OCI-LY7 (cell line): ENCODE measurements at regions not wholly inside any gene's neighbourhood (a gene's known extent, or its start where the extent isn't known, plus 50 kb on each side); places are given as distances from the start of the nearest gene placed in this dataset.

Experiments used
- BruUV-seq: library from RNA; stranded (reverse); fragments of 400-500 nt; replicated peaks from 2 replicates; lab custom pipeline; 2021; lab: Mats Ljungman, UMichigan
- CTCF ChIA-PET: fragments of 300-600 bp; sonication (Branson Sonifier 250); formaldehyde crosslinking; loops from one replicate; lab custom pipeline; 2022; ENCODE audit warnings: antibody characterized with exemption; ENCODE audit not compliant: unreplicated experiment; lab: Charles Lee
- POLR2A ChIA-PET: fragments of 300-600 bp; sonication (Branson Sonifier 250); formaldehyde crosslinking; loops from one replicate; lab custom pipeline; 2022; ENCODE audit warnings: antibody characterized with exemption; lab: Charles Lee
- DNase-seq: peaks from one replicate; pipeline ENCODE4 v3.0.0-alpha.2; 2015; ENCODE audit warnings: low spot score
- H2AFZ ChIP-seq: fragments of 200-600 bp; sonication (generic), shearing (Covaris generic); 2 replicates; pipeline ENCODE4 v1.6.1; 2014; ENCODE audit warnings: mild to moderate bottlenecking, antibody characterized with exemption, low read length, moderate library complexity
- H3K27ac ChIP-seq: fragments of 200-600 bp; sonication (generic); 2 replicates; pipeline ENCODE4 v1.5.1; 2014; ENCODE audit warnings: mixed run types, low read depth, mild to moderate bottlenecking, moderate library complexity, low read length, inconsistent platforms; ENCODE audit not compliant: poor library complexity, severe bottlenecking
- H3K36me3 ChIP-seq: fragments of 200-600 bp; sonication (generic); 2 replicates; pipeline ENCODE4 v1.6.1; 2014; ENCODE audit warnings: mild to moderate bottlenecking, antibody characterized with exemption, low read length, moderate library complexity, mixed read lengths; ENCODE audit not compliant: insufficient read depth
- H3K4me1 ChIP-seq: fragments of 200-600 bp; sonication (generic); 2 replicates; pipeline ENCODE4 v1.5.1; 2014; ENCODE audit warnings: mild to moderate bottlenecking, low read length; ENCODE audit not compliant: insufficient read depth, poor library complexity, severe bottlenecking
- H3K4me2 ChIP-seq: fragments of 200-600 bp; sonication (generic); 2 replicates; pipeline ENCODE4 v1.6.1; 2014; ENCODE audit warnings: mild to moderate bottlenecking, low read length
- H3K4me3 ChIP-seq: fragments of 200-600 bp; sonication (generic); 2 replicates; pipeline ENCODE4 v1.5.1; 2014; ENCODE audit warnings: mild to moderate bottlenecking, low read depth, low read length; ENCODE audit not compliant: poor library complexity, severe bottlenecking
- H3K79me2 ChIP-seq: fragments of 200-600 bp; sonication (generic); 2 replicates; pipeline ENCODE4 v1.6.1; 2016; ENCODE audit warnings: low read depth, mild to moderate bottlenecking, low read length, moderate library complexity, mixed read lengths; ENCODE audit not compliant: insufficient read depth
- H3K9me2 ChIP-seq: fragments of 200-600 bp; sonication (generic); 2 replicates; pipeline ENCODE4 v1.6.1; 2016; ENCODE audit warnings: mild to moderate bottlenecking, low read length, mixed read lengths; ENCODE audit not compliant: insufficient read depth
- H3K9me3 ChIP-seq: fragments of 200-600 bp; sonication (generic); 2 replicates; pipeline ENCODE4 v1.6.1; 2014; ENCODE audit warnings: mild to moderate bottlenecking, mixed run types, low read length, mixed read lengths
- H4K20me1 ChIP-seq: fragments of 200-600 bp; sonication (generic); 2 replicates; pipeline ENCODE4 v1.6.1; 2014; ENCODE audit warnings: mild to moderate bottlenecking, antibody characterized with exemption, low read length, moderate library complexity, mixed read lengths; ENCODE audit not compliant: insufficient read depth
- CTCF ChIP-seq: fragments of 200-600 bp; sonication (generic); conservative IDR thresholded peaks from 2 replicates; pipeline ENCODE4 v1.5.1; 2014; ENCODE audit warnings: mild to moderate bottlenecking, antibody characterized with exemption, low read length, moderate library complexity, mixed read lengths
- EZH2phosphoT487 ChIP-seq: fragments of 200-600 bp; sonication (generic); IDR thresholded peaks from 2 replicates; pipeline ENCODE4 v1.6.1; 2018; ENCODE audit warnings: low read depth, borderline replicate concordance, mild to moderate bottlenecking, mixed run types, antibody characterized with exemption, low read length, moderate library complexity, mixed read lengths
- intact Hi-C: fragments of 100-400 bp; cut with micrococcal nuclease; formaldehyde crosslinking; loops from one replicate; pipeline ENCODE4 v1.10.0; 2022; ENCODE audit not compliant: unreplicated experiment

GRCh38 chr11:64428693-64429092 is 69.7 kb downstream of the RPS6KA4 start:
- no peaks in the 10 kb centered on the region for H3K36me3 ChIP-seq
- H4K20me1 ChIP-seq = no peaks in the 10 kb centered on the region
- no peak overlapping the region for H3K4me2 ChIP-seq
- no peaks in the 10 kb centered on the region for H3K79me2 ChIP-seq
- H2AFZ ChIP-seq = no peak overlapping the region
- H3K4me1 ChIP-seq = no peaks in the 10 kb centered on the region
- DNase-seq = no peak
- no peak for TF ChIP-seq CTCF
- TF ChIP-seq EZH2phosphoT487 = no peak
- H3K27ac ChIP-seq = no peak overlapping the region
- no TSS peak for BruUV-seq
- H3K4me3 ChIP-seq = no peak overlapping the region
- intact Hi-C loops = no loop called here
- no peaks in the 10 kb centered on the region for H3K9me2 ChIP-seq
- CTCF ChIA-PET = no interaction called here
- POLR2A ChIA-PET = no interaction called here
- H3K9me3 ChIP-seq = no peaks in the 10 kb centered on the region

GRCh38 chr11:64429970-64430369 is 71.0 kb downstream of the RPS6KA4 start:
- intact Hi-C loops = no loop called here
- no peaks in the 10 kb centered on the region for H3K79me2 ChIP-seq
- no peak for DNase-seq
- H3K9me2 ChIP-seq = no peaks in the 10 kb centered on the region
- no TSS peak for BruUV-seq
- TF ChIP-seq EZH2phosphoT487 (no peak), CTCF (no peak)
- no peak overlapping the region for H3K4me3 ChIP-seq
- CTCF ChIA-PET = no interaction called here
- no peaks in the 10 kb centered on the region for H4K20me1 ChIP-seq
- POLR2A ChIA-PET = interaction anchor here (0.5 kb wide), 1 partner anchor 309 kb away, joined by 3 read pairs; no protein-coding TSS in a partner anchor
- H3K4me1 ChIP-seq = no peaks in the 10 kb centered on the region
- H3K9me3 ChIP-seq = no peaks in the 10 kb centered on the region
- H3K27ac ChIP-seq = no peak overlapping the region
- H3K36me3 ChIP-seq = no peaks in the 10 kb centered on the region
- no peak overlapping the region for H2AFZ ChIP-seq
- H3K4me2 ChIP-seq = no peak overlapping the region

GRCh38 chr11:64430645-64431044 is 71.7 kb downstream of the RPS6KA4 start:
- Histone ChIP-seq H3K4me2 (no peak overlapping the region), H3K9me2 (no peaks in the 10 kb centered on the region), H3K4me3 (no peak overlapping the region), H4K20me1 (no peaks in the 10 kb centered on the region), H3K9me3 (no peaks in the 10 kb centered on the region), H3K79me2 (no peaks in the 10 kb centered on the region), H3K4me1 (no peaks in the 10 kb centered on the region), H3K36me3 (no peaks in the 10 kb centered on the region), H2AFZ (no peak overlapping the region), H3K27ac (no peak overlapping the region)
- no TSS peak for BruUV-seq
- DNase-seq = no peak
- ChIA-PET CTCF (no interaction called here), POLR2A (interaction anchor here (0.5 kb wide), 1 partner anchor 308 kb away, joined by 3 read pairs; no protein-coding TSS in a partner anchor)
- intact Hi-C loops = no loop called here
- no peak for TF ChIP-seq CTCF
- no peak for TF ChIP-seq EZH2phosphoT487
